Endothelial cell of umbilical vein (primary cell): ENCODE measurements at regions not wholly inside any gene's neighbourhood (a gene's known extent, or its start where the extent isn't known, plus 50 kb on each side); places are given as distances from the start of the nearest gene placed in this dataset.

Source experiments
- BruUV-seq: library from RNA; stranded (reverse); fragments of 400-500 nt; replicated peaks from 2 replicates; lab custom pipeline; 2021; lab: Mats Ljungman, UMichigan
- CTCF ChIA-PET: fragments of 300-600, 350-600 bp; sonication (Branson Sonifier 250); formaldehyde crosslinking; loops from one replicate; lab custom pipeline; 2021; ENCODE audit warnings: antibody characterized with exemption, inconsistent platforms; lab: Charles Lee
- POLR2A ChIA-PET: fragments of 300-600, 350-600 bp; sonication (Branson Sonifier 250); formaldehyde crosslinking; loops from one replicate; lab custom pipeline; 2021; ENCODE audit warnings: antibody characterized with exemption, inconsistent platforms; lab: Charles Lee
- DNase-seq: peaks from one replicate; pipeline ENCODE4 v3.0.0-alpha.2; 2011; ENCODE audit warnings: low read depth, low spot score
- FAIRE-seq: peaks from 2 replicates; lab custom pipeline; 2011; peaks lifted over from hg19 to GRCh38; lab: Jason Lieb, UNC
- H2AFZ ChIP-seq: 2 replicates; pipeline ENCODE4 v1.6.0; 2012; ENCODE audit warnings: low read depth, low read length, control low read depth, inconsistent platforms
- H3K27ac ChIP-seq: 2 replicates; pipeline ENCODE4 v1.5.1; 2011; ENCODE audit warnings: low read depth, mild to moderate bottlenecking, control low read depth, low read length, moderate library complexity; ENCODE audit not compliant: insufficient read depth
- H3K27me3 ChIP-seq, 2 experiments: 2 replicates each; pipeline versions ENCODE4 v1.6.0 to v1.6.1; 2011; ENCODE audit warnings: low read length in 2 of 2, mixed read lengths in 1 of 2; ENCODE audit not compliant: control insufficient read depth in 2 of 2, insufficient read depth in 2 of 2
- H3K36me3 ChIP-seq, 2 experiments: 2 replicates in 1 of 2; 3 replicates in 1 of 2; pipeline ENCODE4 v1.5.1; 2011; ENCODE audit warnings: low read length in 2 of 2, mild to moderate bottlenecking in 1 of 2, moderate library complexity in 1 of 2; ENCODE audit not compliant: control insufficient read depth in 2 of 2, insufficient read depth in 2 of 2; ENCODE audit errors: extremely low read depth in 1 of 2
- H3K4me1 ChIP-seq: 3 replicates; pipeline ENCODE4 v1.5.1; 2011; ENCODE audit warnings: mild to moderate bottlenecking, low read length; ENCODE audit not compliant: control insufficient read depth, insufficient read depth; ENCODE audit errors: extremely low read depth
- H3K4me2 ChIP-seq: 2 replicates; pipeline ENCODE4 v1.6.1; 2011; ENCODE audit warnings: low read length, control low read depth, mixed read lengths; ENCODE audit not compliant: insufficient read depth
- H3K4me3 ChIP-seq, 3 experiments: fragments of 200-600 bp in 1 of 3; sonication (generic), shearing (Covaris generic) in 1 of 3; replicated peaks in 1 of 3; 2 replicates each; pipeline ENCODE4 v1.5.1; 2011 to 2016; ENCODE audit warnings: control low read depth in 3 of 3, low read length in 3 of 3, mild to moderate bottlenecking in 2 of 3, inconsistent platforms in 1 of 3, low read depth in 1 of 3, moderate library complexity in 1 of 3; ENCODE audit not compliant: insufficient read depth in 1 of 3
- H3K79me2 ChIP-seq: 2 replicates; pipeline ENCODE4 v1.6.0; 2012; ENCODE audit warnings: low read length, inconsistent platforms; ENCODE audit not compliant: control insufficient read depth, insufficient read depth
- H3K9ac ChIP-seq: replicated peaks from 2 replicates; pipeline ENCODE3; 2011; ENCODE audit warnings: low read length, control low read depth; ENCODE audit not compliant: insufficient read depth; ENCODE audit errors: extremely low read depth
- H3K9me1 ChIP-seq: replicated peaks from 3 replicates; pipeline ENCODE4 v1.6.0; 2011; ENCODE audit warnings: mild to moderate bottlenecking, low read length; ENCODE audit not compliant: control insufficient read depth, insufficient read depth; ENCODE audit errors: extremely low read depth
- H3K9me3 ChIP-seq: replicated peaks from 2 replicates; pipeline ENCODE4 v1.5.1; 2012; ENCODE audit warnings: low read length, inconsistent platforms; ENCODE audit not compliant: control insufficient read depth, insufficient read depth
- H4K20me1 ChIP-seq: replicated peaks from 2 replicates; pipeline ENCODE3; 2011; ENCODE audit warnings: mild to moderate bottlenecking, low read length; ENCODE audit not compliant: control insufficient read depth, insufficient read depth; ENCODE audit errors: extremely low read depth
- EZH2 ChIP-seq: IDR thresholded peaks from 2 replicates; pipeline ENCODE4 v1.6.1; 2012; ENCODE audit warnings: borderline replicate concordance, low read depth, mild to moderate bottlenecking, moderate library complexity, low read length, inconsistent platforms; ENCODE audit not compliant: severe bottlenecking
- FOS ChIP-seq: IDR thresholded peaks from 2 replicates; pipeline ENCODE4 v1.6.1; 2011; ENCODE audit warnings: mild to moderate bottlenecking, low read length, moderate library complexity, borderline replicate concordance; ENCODE audit not compliant: insufficient read depth
- GATA2 ChIP-seq: IDR thresholded peaks from 2 replicates; pipeline ENCODE4 v1.7.0; 2011; ENCODE audit warnings: low read depth, mild to moderate bottlenecking, moderate library complexity, mixed read lengths, low read length; ENCODE audit not compliant: insufficient read length, insufficient read depth
- JUN ChIP-seq: IDR thresholded peaks from 2 replicates; pipeline ENCODE4 v1.6.1; 2011; ENCODE audit warnings: borderline replicate concordance, low read depth; ENCODE audit not compliant: insufficient read length, insufficient read depth
- MYC ChIP-seq: IDR thresholded peaks from one replicate; pipeline ENCODE4 v1.6.1; 2011; ENCODE audit warnings: mild to moderate bottlenecking, low read depth, low read length
- POLR2A ChIP-seq: IDR thresholded peaks from 2 replicates; pipeline ENCODE4 v1.6.1; 2012; ENCODE audit warnings: low read depth, mild to moderate bottlenecking, control low read depth, low read length
- POLR2AphosphoS5 ChIP-seq: IDR thresholded peaks from 2 replicates; pipeline ENCODE4 v1.6.1; 2012; ENCODE audit warnings: low read depth, mild to moderate bottlenecking, control low read depth, low read length, moderate library complexity; ENCODE audit not compliant: insufficient read depth
- dilution Hi-C: fragments of 300-500 bp; cut with MboI; formaldehyde crosslinking; loops from one replicate; pipeline ENCODE4 v1.15.0; 2019; ENCODE audit warnings: low sequenced_read_pairs; ENCODE audit not compliant: extremely low pct_ligation_motif_present
- intact Hi-C: fragments of 100-400 bp; cut with micrococcal nuclease; formaldehyde crosslinking; loops from one replicate; pipeline ENCODE4 v1.10.0; 2022
- TF ChIP-seq, protein P1 (sequence below): IDR thresholded peaks from 2 replicates; pipeline ENCODE4 v1.6.1; 2011; ENCODE audit not compliant: insufficient read depth, insufficient read length
- TF ChIP-seq, protein P2 (sequence below), 2 donors: IDR thresholded peaks; 1 replicate in 1 of 2; 2 replicates in 1 of 2; pipeline ENCODE4 v1.5.1; 2011; ENCODE audit warnings: low read length in 2 of 2, mild to moderate bottlenecking in 2 of 2, moderate library complexity in 2 of 2, control low read depth in 1 of 2, inconsistent platforms in 1 of 2, low read depth in 1 of 2; ENCODE audit not compliant: insufficient read depth in 1 of 2; ENCODE audit errors: extremely low read depth in 1 of 2

DNA sequence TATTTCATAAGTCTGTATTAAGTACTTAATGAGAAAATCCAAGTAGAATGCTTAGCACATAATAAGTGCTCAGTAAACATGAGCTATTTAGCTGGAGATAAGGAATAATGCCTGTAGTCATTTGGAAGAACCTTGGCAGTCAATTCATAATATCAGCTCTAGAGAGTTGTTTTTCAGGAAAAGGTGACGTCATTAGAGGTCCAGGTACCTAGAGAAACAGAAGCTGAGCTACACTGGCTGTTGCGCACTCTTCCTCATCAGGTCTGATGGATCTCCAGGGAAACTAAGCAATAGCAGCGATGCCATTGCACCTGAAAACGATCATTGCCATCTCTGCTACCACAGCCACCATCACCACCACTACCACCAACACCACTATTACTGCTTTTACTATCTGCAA is 187.8 kb upstream of the PLD5 start:
- no peak overlapping the region for H3K4me2 ChIP-seq
- BruUV-seq: no TSS peak

More for the DNA sequence above, 187.8 kb upstream of the PLD5 start:
- TF ChIP-seq, protein P1, sequence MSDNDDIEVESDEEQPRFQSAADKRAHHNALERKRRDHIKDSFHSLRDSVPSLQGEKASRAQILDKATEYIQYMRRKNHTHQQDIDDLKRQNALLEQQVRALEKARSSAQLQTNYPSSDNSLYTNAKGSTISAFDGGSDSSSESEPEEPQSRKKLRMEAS: no peak
- TF ChIP-seq EZH2 (no peak), POLR2AphosphoS5 (no peak), GATA2 (no peak), POLR2A (no peak), JUN (no peak), FOS (no peak), MYC (no peak)
- TF ChIP-seq, protein P2, sequence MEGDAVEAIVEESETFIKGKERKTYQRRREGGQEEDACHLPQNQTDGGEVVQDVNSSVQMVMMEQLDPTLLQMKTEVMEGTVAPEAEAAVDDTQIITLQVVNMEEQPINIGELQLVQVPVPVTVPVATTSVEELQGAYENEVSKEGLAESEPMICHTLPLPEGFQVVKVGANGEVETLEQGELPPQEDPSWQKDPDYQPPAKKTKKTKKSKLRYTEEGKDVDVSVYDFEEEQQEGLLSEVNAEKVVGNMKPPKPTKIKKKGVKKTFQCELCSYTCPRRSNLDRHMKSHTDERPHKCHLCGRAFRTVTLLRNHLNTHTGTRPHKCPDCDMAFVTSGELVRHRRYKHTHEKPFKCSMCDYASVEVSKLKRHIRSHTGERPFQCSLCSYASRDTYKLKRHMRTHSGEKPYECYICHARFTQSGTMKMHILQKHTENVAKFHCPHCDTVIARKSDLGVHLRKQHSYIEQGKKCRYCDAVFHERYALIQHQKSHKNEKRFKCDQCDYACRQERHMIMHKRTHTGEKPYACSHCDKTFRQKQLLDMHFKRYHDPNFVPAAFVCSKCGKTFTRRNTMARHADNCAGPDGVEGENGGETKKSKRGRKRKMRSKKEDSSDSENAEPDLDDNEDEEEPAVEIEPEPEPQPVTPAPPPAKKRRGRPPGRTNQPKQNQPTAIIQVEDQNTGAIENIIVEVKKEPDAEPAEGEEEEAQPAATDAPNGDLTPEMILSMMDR (IDR thresholded peaks at IDR 0.05; ENCODE audit: extremely low read depth in 1 of 2, insufficient read depth in 1 of 2, low read depth in 1 of 2, low read length in 2 of 2): no peak
- CTCF ChIA-PET: no interaction called here
- no peak for DNase-seq
- H3K79me2 ChIP-seq: no peaks in the 10 kb centered on the region
- no peak overlapping the region for H3K4me3 ChIP-seq
- H3K9me3 ChIP-seq: no peaks in the 10 kb centered on the region
- no peaks in the 10 kb centered on the region for H3K9me1 ChIP-seq
- POLR2A ChIA-PET: no interaction called here
- no peaks in the 10 kb centered on the region for H3K27me3 ChIP-seq
- intact Hi-C loops: no loop called here
- dilution Hi-C loops: no loop called here
- H2AFZ ChIP-seq: no peak overlapping the region
- H3K27ac ChIP-seq: no peak overlapping the region
- H3K36me3 ChIP-seq: no peaks in the 10 kb centered on the region
- H3K9ac ChIP-seq: no peak overlapping the region
- H3K4me1 ChIP-seq: no peaks in the 10 kb centered on the region
- FAIRE-seq: no peak
- no peaks in the 10 kb centered on the region for H4K20me1 ChIP-seq
